Activated naive CD4-positive, alpha-beta T cell treated with anti-CD3 and anti-CD28 coated beads, Interleukin-2, amount 10 ng/mL, durations not matched to agents 7 days and 5 days (primary cell): ENCODE measurements at regions not wholly inside any gene's neighbourhood (a gene's known extent, or its start where the extent isn't known, plus 50 kb on each side); places are given as distances from the start of the nearest gene placed in this dataset.

Experiments
- CTCF ChIA-PET: fragments of 350-600 bp; sonication (Branson Sonifier 250); formaldehyde crosslinking; loops from one replicate; lab custom pipeline; 2021; ENCODE audit warnings: antibody characterized with exemption; lab: Charles Lee
- DNase-seq: peaks from one replicate; pipeline ENCODE4 v3.0.0-alpha.2; 2020
- H3K27ac Mint-ChIP-seq: one replicate; pipeline ENCODE4 v1.8.0; 2021; ENCODE audit warnings: mild to moderate bottlenecking, moderate library complexity, mixed read lengths
- H3K27me3 Mint-ChIP-seq: one replicate; pipeline ENCODE4 v1.8.0; 2021; ENCODE audit warnings: mild to moderate bottlenecking, mixed read lengths
- H3K36me3 Mint-ChIP-seq: one replicate; pipeline ENCODE4 v1.8.0; 2021; ENCODE audit warnings: mixed read lengths
- H3K4me1 Mint-ChIP-seq: one replicate; pipeline ENCODE4 v1.8.0; 2021; ENCODE audit warnings: mixed read lengths
- H3K4me3 Mint-ChIP-seq: one replicate; pipeline ENCODE4 v1.8.0; 2021; ENCODE audit warnings: mild to moderate bottlenecking, moderate library complexity, mixed read lengths
- H3K9me3 Mint-ChIP-seq: one replicate; pipeline ENCODE4 v1.8.0; 2021; ENCODE audit warnings: mixed read lengths

DNA sequence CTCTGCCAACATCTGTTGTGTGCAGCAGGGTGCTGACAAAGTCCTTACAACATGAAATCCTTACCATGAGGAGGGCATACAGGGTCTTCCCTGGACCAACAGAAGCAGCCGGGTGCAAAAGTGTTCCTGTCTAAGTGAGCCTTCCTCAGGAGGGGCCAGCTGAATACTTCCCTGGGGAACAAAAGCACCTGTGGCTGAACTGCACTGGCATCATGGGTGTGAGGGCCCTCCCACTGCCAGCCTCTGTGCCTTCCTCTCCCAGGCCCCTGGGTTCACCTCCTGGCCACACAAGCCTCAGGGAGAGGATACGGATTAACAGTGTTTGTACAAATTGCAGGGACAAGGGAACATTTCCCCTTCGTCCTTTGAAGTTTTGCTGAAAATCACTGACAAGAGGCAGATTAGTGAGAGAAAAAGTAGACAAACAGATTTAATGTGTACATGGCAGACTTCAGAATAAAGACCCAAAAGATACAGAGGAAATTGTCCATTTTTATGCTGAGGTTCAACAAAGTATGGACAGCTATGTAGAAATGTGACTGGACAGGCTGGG lies 91.0 kb upstream of the PPM1J start:
- Mint-ChIP-seq H3K9me3 (no peaks in the 10 kb centered on the region), H3K4me3 (no peak overlapping the region), H3K27ac (no peak overlapping the region), H3K4me1 (no peaks in the 10 kb centered on the region), H3K27me3 (peaks cover 45% of the 10 kb centered on the region), H3K36me3 (no peaks in the 10 kb centered on the region)
- CTCF ChIA-PET, result interaction anchor here (0.9 to 13.4 kb wide), 4 partner anchors 49 to 266 kb away, joined by 3 to 224 read pairs (median 6); partner anchors contain the start of genes LRIG2 and PPM1J
- no peak for DNase-seq

- Mint-ChIP-seq H3K4me3 (no peak overlapping the region), H3K36me3 (no peaks in the 10 kb centered on the region), H3K9me3 (no peaks in the 10 kb centered on the region), H3K27ac (no peak overlapping the region), H3K4me1 (no peaks in the 10 kb centered on the region), H3K27me3 (peaks cover 37% of the 10 kb centered on the region)
- CTCF ChIA-PET, result interaction anchor here (0.7 to 13.4 kb wide), 7 partner anchors 14 to 416 kb away, joined by 3 to 224 read pairs (median 3); partner anchors contain the start of genes LRIG2 and PPM1J
- DNase-seq, result no peak
Measured at GRCh38 chr1:112805155-112805853, 90.2 kb upstream of the PPM1J start.

DNA sequence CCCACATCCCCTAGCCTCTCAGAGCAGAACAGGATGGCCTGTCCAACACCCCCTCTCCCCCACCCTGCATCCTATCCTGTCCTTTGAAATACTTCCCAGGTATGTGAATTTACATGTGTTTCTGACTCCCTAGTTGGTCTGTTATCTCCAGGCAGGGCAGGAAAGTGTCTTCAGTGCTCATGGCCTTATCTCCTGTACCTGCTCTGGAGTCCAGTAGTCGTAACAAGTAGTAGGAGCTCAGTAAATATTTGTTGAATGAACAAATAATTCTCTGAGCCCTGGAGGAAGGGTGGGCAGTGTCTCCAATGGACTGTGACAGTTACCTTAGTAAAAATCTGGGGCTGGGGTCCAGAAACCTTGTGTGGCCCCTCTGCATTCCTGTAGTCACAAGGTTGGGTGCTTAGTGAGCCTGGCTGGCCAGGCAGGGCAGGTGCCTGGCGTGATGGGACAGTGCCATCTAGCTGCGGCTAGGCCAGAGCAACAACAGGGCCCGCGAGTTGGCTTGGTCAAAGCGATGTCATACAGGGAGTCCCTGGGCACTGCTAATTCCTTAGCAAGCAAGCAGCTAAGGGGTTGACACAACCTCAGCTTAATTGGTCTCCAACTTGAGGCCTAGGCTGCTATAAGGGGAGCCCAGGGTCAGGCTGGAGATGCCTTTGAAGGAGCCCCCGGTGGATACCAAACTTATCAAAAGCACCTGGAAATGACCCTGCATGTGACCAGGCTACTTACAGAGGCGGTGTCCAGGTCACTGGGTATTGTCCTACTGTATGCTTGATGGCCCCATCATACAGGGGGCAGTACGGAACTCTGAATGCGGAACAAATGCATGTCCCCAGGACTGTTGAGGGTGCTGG lies 89.0 kb upstream of the PPM1J start:
- Mint-ChIP-seq H3K9me3 (no peaks in the 10 kb centered on the region), H3K27ac (no peak overlapping the region), H3K4me3 (no peak overlapping the region), H3K27me3 (peaks cover 31% of the 10 kb centered on the region), H3K36me3 (no peaks in the 10 kb centered on the region), H3K4me1 (no peaks in the 10 kb centered on the region)
- CTCF ChIA-PET, result interaction anchor here (0.7 to 13.4 kb wide), 7 partner anchors 85 to 415 kb away, joined by 3 to 224 read pairs (median 3); partner anchors contain the start of gene PPM1J
- DNase-seq, result peak; percentile 73

DNA sequence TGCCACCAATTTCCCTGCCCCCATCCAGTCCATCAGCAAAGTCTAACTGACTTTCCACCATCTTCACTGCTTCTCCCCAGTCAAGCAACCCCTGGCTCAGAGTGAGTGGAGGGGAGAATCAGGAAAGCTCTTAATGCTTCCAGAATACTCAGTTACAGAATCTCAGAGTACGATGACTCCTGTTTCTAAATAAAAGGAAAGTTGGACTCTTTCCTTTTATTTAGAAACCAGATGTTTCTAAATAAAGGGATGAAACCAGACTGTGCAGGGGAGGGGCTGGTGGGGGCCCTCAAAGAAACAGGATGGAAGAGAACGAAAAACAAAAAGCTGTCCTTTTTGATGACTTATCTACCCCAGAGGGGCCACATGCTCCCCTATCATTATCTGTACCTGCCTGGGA lies 85.2 kb upstream of the PPM1J start:
- CTCF ChIA-PET, result interaction anchor here (13.4 kb wide), 1 partner anchor 81 kb away, joined by 224 read pairs; the partner anchor contains the start of gene PPM1J
- H3K27ac Mint-ChIP-seq, result no peak overlapping the region

DNA sequence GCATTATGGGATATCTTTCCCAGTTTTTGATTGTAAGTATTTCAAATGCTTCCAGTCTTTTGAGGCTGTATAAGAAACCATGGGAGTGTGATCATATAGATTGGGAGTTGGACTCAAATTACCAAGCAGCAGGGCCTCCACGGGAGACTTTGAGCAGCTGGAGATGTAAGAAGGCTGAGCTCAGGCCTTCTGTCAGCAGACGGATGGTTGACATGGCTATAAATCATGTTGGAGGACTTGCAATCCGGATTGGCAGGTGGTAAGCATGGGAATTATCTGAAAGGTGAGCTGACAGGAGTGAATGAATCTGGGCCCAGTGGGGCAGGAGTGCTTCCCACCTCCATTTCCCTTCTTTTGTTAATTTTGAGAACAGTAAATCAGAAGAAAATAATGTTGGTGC lies 83.2 kb upstream of the PPM1J start:
- DNase-seq, result no peak
- no peak overlapping the region for H3K4me3 Mint-ChIP-seq
- H3K4me1 Mint-ChIP-seq, result no peaks in the 10 kb centered on the region
- H3K27me3 Mint-ChIP-seq, result peaks cover 9% of the 10 kb centered on the region
- no peak overlapping the region for H3K27ac Mint-ChIP-seq
- no peaks in the 10 kb centered on the region for H3K36me3 Mint-ChIP-seq
- H3K9me3 Mint-ChIP-seq, result no peaks in the 10 kb centered on the region
- CTCF ChIA-PET, result interaction anchor here (13.4 kb wide), 1 partner anchor 79 kb away, joined by 224 read pairs; the partner anchor contains the start of gene PPM1J

More for the DNA sequence above, 85.2 kb upstream of the PPM1J start:
- H3K36me3 Mint-ChIP-seq, result no peaks in the 10 kb centered on the region
- H3K27me3 Mint-ChIP-seq, result peaks cover 21% of the 10 kb centered on the region
- H3K4me1 Mint-ChIP-seq, result no peaks in the 10 kb centered on the region
- H3K4me3 Mint-ChIP-seq, result no peak overlapping the region
- no peak for DNase-seq
- H3K9me3 Mint-ChIP-seq, result no peaks in the 10 kb centered on the region

DNA sequence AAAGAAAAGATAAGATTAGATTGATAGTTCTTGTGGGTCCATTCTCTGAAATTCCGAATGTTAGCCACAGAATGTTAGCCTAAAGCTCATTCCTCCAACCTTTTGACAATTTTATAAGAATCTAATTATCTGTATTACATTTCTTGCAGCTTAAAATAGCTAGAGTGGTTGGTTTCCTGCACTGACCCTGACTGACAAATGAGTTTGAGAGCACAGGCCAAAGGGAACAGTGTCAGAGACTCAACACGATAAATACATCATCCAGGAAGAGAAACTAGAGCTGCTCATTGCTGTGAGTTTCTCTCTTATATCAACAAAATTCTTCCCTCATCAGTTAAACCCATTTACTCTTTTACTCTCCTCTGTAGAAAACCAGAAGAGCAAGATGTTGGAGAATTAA lies 82.1 kb upstream of the PPM1J start:
- no peaks in the 10 kb centered on the region for H3K36me3 Mint-ChIP-seq
- DNase-seq, result no peak
- H3K4me3 Mint-ChIP-seq, result no peak overlapping the region
- H3K27me3 Mint-ChIP-seq, result peaks cover 4% of the 10 kb centered on the region
- H3K27ac Mint-ChIP-seq, result no peak overlapping the region
- H3K9me3 Mint-ChIP-seq, result no peaks in the 10 kb centered on the region
- CTCF ChIA-PET, result interaction anchor here (13.4 kb wide), 1 partner anchor 78 kb away, joined by 224 read pairs; the partner anchor contains the start of gene PPM1J
- no peaks in the 10 kb centered on the region for H3K4me1 Mint-ChIP-seq

DNA sequence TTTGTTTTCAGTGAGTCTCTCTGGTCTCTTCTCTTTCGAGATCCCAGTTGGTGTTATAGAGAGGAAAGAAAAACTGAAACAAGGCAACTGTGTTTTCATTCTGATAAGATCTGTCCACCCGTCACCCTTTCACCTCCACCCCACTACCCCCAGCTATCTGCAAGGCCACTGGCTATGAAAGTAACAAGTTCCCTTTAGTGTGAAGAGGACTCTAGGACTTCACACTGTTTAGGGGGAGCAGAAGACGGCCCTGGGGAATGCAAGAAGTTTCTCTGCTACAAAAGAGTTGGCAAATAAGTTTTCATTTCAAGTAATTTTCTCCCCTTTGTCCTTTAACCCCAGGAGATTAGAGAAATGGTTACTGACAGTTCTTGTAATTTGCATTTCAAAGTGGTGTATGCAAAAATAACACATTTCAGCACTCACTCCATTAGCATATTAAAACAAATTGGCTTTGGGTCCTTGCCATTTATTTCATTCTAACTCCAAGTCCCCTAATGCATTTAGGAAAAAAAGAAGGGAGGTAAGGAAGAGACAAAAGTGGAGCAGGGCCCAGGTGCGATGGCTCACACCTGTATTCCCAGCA lies 79.6 kb upstream of the PPM1J start:
- Mint-ChIP-seq H3K4me1 (no peaks in the 10 kb centered on the region), H3K27me3 (peaks cover 6% of the 10 kb centered on the region), H3K4me3 (no peak overlapping the region), H3K27ac (no peak overlapping the region), H3K9me3 (no peaks in the 10 kb centered on the region), H3K36me3 (no peaks in the 10 kb centered on the region)
- no peak for DNase-seq
- CTCF ChIA-PET, result no interaction called here

DNA sequence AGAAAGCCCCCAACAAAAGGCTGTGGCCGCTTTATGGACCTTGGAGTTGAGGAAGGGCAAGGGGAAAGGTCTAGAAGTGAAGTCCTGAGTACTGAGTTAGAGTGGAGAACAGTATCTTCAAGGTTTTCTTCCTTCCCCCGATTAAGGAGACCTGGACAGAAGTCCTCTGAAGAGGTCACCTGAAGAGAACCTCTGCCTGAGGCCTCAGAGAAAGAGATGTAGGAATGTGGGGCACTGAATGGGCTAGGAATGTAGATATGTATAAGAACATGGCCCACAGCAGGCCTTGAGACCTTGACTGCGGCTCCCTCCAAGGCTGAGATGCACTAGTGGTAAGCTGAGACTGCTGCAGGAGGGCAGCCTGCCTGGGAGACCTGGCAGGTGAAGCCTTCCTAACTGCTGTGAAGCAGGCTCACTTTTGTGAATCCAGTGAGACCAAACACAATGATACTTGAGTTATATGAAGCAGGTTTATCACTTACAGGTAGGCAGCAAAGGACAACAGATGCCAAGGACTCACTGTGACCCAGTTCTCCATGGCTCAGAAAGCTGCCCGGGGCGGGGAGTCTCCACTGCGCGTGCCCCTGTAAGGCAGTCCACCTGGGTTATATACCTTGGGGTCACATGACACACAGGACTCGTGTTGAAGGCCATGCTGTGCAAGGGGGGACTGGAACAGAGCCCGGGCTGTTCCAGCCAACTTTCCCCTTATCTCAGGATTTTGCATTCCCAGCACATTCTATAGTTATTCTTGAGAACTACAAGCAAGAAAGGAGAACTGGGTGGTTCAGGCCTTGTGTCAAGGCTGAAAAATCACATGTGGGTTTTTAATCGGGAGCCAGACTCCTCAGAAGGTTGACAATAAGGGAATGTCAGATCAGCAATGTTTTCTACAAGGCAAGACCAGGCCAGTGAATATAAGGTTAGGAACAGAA lies 78.8 kb upstream of the PPM1J start:
- Mint-ChIP-seq H3K36me3 (no peaks in the 10 kb centered on the region), H3K9me3 (no peaks in the 10 kb centered on the region), H3K27me3 (peaks cover 6% of the 10 kb centered on the region), H3K27ac (no peak overlapping the region), H3K4me3 (no peak overlapping the region), H3K4me1 (no peaks in the 10 kb centered on the region)
- CTCF ChIA-PET, result no interaction called here
- no peak for DNase-seq

DNA sequence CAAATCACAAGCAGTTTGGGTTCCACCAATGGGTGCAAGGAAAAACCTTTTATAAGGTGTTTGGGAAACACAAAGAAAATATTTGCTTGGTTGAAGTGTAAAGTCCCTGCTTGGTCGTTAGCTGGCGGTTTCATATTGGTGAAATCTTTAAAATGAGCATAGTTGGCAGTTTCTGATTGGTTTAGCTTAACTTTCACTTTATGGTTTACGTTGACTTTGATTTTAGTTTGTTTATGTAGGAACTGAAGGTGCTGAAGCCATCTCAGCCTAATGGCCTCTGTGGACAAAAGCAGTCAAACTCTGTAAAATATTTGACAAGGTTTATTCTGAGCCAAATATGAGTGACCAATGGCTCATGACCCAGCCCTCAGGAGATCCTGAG lies 76.6 kb upstream of the PPM1J start:
- CTCF ChIA-PET, result no interaction called here
- Mint-ChIP-seq H3K27me3 (peaks cover 9% of the 10 kb centered on the region), H3K4me1 (no peaks in the 10 kb centered on the region), H3K4me3 (no peak overlapping the region), H3K36me3 (no peaks in the 10 kb centered on the region), H3K9me3 (no peaks in the 10 kb centered on the region), H3K27ac (peak overlapping the region; percentile 42)
- DNase-seq, result no peak

DNA sequence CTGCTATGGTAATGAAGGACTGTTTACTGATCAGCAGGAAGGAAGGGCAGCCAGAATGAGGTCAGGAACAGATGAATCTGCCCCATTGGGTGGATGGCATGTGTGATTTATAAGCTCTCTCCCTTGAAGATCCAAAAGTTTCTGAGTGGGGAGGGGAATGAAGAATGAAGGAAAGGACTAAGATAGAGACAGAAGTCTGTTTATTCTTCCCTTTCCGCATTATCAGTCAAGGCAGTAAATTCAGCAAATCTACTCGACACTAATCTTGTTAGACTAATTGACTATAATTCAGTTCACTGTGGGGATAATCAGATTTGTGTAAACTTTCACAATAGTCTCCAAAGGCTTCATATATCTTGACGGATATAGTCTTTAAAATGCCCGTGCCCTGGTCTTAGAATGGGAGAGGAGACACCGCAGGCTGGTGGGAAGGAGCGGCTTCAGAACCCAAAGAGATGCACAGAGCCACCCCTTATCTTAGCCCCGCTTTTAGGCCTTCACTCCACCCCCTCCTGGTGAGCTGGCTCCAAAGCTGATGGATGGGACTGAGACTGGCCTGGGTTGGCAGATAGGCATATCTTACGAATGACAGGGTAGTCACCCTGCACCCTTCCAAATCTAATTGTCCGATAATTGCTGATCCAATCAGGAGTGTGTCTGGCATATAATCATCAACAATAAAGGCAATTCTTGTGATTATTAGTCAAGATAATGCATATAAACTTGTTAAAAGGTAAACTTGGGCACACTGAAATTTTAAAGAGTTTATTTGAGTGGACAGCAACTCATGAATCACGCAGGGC lies 76.0 kb upstream of the PPM1J start:
- Mint-ChIP-seq H3K27ac (no peak overlapping the region), H3K9me3 (no peaks in the 10 kb centered on the region), H3K4me3 (no peak overlapping the region), H3K27me3 (peaks cover 9% of the 10 kb centered on the region), H3K36me3 (no peaks in the 10 kb centered on the region), H3K4me1 (no peaks in the 10 kb centered on the region)
- CTCF ChIA-PET, result no interaction called here
- DNase-seq, result no peak

DNA sequence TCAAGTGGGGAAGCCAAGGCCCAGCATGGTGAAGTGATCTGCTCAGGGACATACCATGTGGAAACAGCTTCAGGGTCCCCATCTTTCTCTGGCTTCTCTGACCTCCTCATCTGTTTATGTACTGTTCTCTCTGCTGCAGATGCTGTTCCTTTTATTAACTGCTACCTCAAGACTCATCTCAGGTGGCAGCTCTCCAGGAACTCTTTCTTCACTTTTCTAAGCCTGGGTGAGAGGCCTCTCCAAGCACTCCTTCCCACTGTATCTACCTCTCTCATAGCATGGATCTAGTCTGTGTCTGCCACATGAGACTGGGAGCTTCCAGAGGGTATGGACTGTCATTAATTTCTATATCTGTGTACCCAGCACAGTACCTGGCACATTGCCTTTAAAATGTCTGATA lies 73.4 kb upstream of the PPM1J start:
- Mint-ChIP-seq H3K27ac (no peak overlapping the region), H3K4me3 (no peak overlapping the region), H3K27me3 (peaks cover 9% of the 10 kb centered on the region), H3K36me3 (no peaks in the 10 kb centered on the region), H3K9me3 (no peaks in the 10 kb centered on the region), H3K4me1 (no peaks in the 10 kb centered on the region)
- CTCF ChIA-PET, result no interaction called here
- DNase-seq, result no peak

- Mint-ChIP-seq H3K4me1 (no peaks in the 10 kb centered on the region), H3K36me3 (no peaks in the 10 kb centered on the region)
- CTCF ChIA-PET, result no interaction called here
Measured at GRCh38 chr1:112788054-112788453, 72.9 kb upstream of the PPM1J start.

More at GRCh38 chr1:112788054-112788453, 72.9 kb upstream of the PPM1J start:
- no peaks in the 10 kb centered on the region for H3K9me3 Mint-ChIP-seq
- H3K27ac Mint-ChIP-seq, result no peak overlapping the region
- H3K27me3 Mint-ChIP-seq, result peaks cover 9% of the 10 kb centered on the region
- H3K4me3 Mint-ChIP-seq, result no peak overlapping the region
- no peak for DNase-seq
